HL-60 (cell line): ENCODE measurements at regions not wholly inside any gene's neighbourhood (a gene's known extent, or its start where the extent isn't known, plus 50 kb on each side); places are given as distances from the start of the nearest gene placed in this dataset.
"Not testable (repeated sequence)": the region's sequence is repeated elsewhere in the genome, so short reads cannot be mapped to it uniquely, and the experiment has no call there.

Source experiments
- POLR2AphosphoS5 ChIP-seq: IDR thresholded peaks from 2 replicates; pipeline ENCODE4 v1.6.1; 2012; ENCODE audit warnings: low read depth
- TF ChIP-seq, protein P1 (sequence below): IDR thresholded peaks from one replicate; pipeline ENCODE4 v1.5.1; 2011; ENCODE audit warnings: low read length, control low read depth, inconsistent platforms; ENCODE audit not compliant: insufficient read depth

DNA sequence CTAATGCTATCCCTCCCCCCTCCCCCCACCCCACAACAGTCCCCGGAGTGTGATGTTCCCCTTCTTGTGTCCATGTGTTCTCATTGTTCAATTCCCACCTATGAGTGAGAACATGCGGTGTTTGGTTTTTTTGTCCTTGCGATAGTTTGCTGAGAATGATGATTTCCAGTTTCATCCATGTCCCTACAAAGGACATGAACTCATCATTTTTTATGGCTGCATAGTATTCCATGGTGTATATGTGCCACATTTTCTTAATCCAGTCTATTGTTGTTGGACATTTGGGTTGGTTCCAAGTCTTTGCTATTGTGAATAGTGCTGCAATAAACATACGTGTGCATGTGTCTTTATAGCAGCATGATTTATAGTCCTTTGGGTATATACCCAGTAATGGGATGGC lies 133.7 kb upstream of the ANK3 start:
- TF ChIP-seq POLR2AphosphoS5 = not testable (repeated sequence)
- TF ChIP-seq, protein P1, sequence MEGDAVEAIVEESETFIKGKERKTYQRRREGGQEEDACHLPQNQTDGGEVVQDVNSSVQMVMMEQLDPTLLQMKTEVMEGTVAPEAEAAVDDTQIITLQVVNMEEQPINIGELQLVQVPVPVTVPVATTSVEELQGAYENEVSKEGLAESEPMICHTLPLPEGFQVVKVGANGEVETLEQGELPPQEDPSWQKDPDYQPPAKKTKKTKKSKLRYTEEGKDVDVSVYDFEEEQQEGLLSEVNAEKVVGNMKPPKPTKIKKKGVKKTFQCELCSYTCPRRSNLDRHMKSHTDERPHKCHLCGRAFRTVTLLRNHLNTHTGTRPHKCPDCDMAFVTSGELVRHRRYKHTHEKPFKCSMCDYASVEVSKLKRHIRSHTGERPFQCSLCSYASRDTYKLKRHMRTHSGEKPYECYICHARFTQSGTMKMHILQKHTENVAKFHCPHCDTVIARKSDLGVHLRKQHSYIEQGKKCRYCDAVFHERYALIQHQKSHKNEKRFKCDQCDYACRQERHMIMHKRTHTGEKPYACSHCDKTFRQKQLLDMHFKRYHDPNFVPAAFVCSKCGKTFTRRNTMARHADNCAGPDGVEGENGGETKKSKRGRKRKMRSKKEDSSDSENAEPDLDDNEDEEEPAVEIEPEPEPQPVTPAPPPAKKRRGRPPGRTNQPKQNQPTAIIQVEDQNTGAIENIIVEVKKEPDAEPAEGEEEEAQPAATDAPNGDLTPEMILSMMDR = not testable (repeated sequence)
